Dedifferentiated amniotic fluid mesenchymal stem cell (primary cell): ENCODE measurements at regions not wholly inside any gene's neighbourhood (a gene's known extent, or its start where the extent isn't known, plus 50 kb on each side); places are given as distances from the start of the nearest gene placed in this dataset.
A peak's percentile ranks its signal among the peaks of the same experiment; 100 is the strongest.

Experiments
- DNase-seq: peaks from one replicate; pipeline ENCODE4 v3.0.0-alpha.2; 2016; ENCODE audit errors: extremely low spot score

DNA sequence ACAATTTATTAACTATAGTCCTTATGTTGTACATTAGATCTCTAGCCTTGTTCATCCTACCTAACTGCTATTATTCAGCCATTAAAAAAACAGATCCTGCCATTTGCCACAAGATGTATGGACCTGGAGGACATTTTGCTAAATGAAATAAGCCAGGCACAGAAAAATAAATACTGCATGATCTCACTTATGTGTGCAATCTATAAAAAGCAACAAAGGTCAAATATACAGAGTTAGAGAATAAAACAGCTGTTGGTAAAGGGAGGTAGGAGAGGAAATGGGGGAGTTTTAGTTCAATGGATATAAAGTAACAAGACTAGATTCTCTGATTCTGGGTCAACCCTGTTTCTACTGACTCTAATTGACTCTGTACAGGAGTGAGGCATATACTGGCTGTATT is 103.3 kb upstream of the FAM9C start:
- DNase-seq = no peak

DNA sequence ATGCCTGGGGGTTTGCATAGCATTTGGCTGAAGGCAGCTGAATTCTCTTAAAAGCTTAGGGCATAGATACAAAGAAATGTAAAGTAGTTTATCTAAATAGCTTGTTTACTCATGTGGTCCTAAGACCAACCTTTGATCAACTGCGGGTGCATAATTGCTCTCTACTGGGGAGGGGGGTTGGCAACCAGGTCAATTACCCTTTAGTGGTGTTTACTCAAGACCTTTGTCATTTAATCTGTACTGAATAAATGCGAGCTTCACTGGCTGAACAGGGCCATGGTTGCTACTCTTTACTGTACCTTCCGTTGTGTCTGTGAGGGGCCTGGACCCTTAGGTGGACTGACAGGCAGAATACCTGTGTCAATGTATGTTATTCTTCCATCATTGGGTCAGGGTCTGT is 102.7 kb upstream of the FAM9C start:
- no peak for DNase-seq

DNA sequence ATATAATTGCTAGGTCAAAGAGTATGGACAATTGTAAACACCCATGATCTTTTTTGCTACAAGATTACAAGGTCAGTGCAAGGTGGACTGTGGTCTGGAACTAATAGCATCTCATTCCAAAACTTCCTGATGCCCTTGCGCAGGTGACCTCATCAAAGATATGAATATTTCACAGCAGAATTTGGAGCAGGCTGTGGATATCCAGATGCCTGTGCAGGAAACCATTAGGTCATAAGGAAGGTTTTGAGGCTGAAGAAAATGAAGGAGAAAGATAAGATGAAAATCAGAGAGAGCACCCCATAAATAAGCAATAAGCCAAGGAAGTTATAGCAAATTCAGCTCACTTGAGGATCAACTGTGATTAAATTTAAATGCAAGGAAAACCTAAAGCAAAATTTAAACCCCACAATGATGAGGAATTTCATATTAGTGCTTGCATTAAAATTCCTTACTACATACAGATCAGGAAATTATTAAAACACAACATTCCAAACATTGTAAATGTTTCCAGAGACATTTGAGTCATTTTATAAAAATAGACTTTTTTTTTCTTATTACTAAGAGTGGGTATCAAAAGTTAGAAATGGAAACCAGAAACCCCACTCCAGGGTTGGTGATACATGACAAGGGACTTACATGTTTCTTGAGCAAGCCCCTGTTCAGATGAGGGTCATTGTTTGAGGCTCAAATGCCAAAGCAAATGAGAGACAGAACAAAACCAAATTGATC is 100.7 kb upstream of the FAM9C start:
- no peak for DNase-seq

DNA sequence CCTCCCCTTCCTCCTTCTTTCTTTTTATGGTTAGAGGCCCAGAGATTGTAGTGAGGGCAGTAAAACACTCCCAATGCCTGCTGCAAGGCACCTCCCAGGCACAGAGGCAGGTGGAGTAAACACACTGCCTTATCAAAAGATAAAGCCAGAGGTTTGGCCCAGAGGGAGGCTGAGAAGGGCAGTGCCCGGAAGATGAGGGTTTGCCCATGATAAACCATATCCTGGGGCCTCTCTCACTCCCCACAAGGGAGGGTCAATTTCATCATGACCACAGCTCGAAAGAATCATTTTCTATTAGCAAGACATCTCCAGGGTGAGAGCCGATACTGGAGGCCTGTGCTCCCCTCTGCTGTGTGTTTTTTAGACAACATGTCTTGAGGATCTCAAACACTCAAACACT is 98.5 kb upstream of the FAM9C start:
- DNase-seq = no peak

DNA sequence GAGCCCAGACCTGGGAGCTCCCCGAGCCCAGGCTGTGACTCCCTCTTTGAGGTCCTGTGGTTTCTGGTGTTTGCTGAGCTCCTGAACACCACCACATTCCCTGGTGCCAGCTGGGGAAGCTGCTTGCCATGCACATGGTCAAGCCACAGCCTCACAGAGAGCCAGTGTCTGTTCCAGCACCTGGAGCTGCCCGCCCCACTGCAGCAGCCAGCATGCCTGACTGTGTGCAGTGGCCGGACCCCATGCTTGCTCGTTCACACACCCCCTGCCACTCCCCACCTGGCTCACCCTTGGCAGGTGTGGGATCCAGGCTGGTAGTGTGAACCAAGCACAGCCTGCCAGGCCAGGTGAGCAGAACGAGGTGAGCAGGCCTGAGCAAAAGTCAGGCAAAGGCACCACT is 95.6 kb upstream of the FAM9C start:
- no peak for DNase-seq

DNA sequence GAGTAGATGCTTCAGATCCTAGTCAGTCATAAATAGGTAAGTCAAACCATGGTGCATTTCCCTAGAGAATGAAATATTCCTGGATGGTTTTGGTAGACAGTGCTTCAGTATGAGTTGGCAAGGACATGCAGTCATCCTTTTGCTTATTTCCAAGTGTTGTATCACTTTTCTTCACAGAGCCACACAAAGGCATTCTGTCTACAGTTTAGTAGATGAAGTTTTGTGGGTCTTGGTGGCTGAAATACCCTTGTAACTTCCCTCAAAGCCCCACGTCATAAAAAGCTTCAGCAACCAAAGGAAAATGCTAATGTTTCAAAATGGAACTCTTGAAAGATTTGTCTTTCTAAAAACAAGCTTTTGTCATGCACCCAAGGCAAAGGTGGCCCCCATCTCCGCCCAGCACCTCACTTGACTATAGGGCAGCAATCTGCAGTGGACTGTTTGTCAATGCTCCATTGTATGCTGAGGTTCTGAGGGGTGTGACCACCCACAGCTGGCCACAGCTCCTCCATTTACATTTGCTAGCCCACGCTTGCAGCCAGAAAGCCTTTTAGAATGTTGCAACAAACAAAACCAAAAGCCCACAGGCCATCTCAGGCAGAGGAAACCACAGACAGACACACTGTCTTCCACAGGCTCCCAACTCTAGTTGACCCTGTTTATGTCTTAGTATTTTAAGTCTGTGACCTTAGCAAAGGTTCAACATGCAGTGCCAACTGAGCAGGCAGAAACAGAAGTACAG is 87.1 kb upstream of the FAM9C start:
- no peak for DNase-seq

DNA sequence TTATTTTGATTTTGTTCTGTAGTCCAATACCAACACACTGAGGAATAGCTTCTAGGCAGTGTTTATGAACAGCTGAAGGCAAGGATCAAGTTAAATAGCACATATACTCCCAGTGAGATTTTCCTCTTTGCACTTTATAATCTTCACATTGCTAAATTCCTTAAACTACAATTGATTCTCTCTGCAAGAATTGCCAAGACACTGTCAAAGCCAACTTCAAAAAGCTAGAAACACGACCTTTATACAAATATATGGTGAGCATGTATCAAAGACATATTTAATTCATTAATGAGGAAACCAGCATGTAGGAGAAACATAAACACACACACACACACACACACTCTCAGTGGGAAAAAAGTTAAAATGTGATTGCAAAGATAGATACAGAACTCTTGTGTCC is 86.4 kb upstream of the FAM9C start:
- no peak for DNase-seq

DNA sequence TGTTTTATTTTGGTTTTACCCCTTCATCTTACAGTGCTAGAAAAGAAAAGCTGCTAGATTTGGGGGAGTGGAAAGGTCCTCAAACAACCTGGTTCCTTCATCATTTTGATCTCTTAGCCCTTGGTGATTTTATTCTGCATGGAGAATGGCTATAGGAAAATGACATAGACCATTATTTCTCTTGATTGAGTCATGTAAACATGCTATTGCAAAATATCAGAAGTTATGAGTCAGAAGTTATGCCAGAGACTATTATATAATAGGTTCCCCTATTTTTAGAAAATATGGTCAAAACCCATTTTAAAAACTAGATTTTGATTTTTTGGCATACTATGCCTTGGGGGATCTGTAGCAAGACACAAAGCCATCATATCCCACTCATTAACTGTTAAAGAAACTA is 83.7 kb upstream of the FAM9C start:
- DNase-seq = peak; percentile 64

DNA sequence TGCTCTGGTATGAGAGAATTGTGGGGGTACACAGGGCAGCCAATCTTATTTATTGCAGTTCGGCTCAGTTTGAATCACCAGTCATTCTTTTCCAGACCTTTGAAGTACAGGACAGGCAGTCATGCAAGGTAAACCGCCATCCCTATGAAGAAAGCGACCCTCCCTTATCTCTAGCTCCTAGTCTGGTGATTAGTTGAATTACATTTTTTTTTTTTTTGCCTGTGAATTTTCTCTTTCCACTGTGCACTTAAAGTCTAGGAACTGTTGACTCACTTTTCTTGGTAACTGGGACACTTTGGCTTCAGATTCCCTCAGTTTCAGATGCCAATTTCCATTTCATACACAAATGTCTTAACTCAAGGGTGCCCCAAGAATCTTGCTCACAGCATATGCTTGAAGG is 82.4 kb upstream of the FAM9C start:
- no peak for DNase-seq

DNA sequence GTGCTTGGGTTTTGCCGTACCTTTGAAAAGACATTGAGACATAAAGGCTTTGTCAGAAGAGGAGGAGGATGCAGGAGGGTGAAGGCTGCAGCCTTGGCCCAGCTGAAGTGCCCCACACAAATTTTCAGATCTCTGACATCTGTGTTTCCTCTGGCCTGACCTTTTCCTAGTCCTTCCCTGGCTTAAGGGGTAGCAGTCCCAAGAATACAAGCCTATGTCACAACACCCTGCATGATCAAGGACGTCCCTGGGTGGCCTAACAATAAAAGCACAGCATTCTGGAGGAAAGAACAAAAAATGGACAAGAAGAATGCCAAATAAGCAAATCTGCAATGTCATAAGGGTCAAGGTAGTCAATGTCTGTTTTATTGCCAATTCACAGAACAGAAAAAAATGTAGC is 80.8 kb upstream of the FAM9C start:
- no peak for DNase-seq

DNA sequence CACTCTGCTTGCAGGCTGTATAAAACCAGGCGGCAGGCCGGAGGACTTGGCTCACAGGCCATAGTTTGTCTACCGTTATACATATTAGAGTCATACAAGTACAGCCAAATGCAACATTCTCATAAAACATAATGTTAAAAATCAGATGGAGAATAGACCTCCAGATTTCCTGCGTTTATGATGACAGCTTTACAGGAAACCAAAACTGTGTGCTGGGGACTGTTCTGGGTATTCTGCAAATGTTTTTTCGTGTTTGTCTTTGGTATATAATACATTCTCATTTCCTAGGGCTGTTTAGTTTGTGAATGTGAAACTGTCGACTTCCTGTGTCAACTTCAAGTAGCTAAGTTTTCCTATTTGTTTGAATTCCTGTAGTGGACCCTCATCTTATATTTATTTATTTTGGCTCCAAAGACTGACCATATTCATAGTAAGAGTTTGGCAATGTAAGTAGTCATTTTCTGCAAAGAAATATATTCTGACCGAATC is 79.5 kb upstream of the FAM9C start:
- peak; percentile 44 for DNase-seq

DNA sequence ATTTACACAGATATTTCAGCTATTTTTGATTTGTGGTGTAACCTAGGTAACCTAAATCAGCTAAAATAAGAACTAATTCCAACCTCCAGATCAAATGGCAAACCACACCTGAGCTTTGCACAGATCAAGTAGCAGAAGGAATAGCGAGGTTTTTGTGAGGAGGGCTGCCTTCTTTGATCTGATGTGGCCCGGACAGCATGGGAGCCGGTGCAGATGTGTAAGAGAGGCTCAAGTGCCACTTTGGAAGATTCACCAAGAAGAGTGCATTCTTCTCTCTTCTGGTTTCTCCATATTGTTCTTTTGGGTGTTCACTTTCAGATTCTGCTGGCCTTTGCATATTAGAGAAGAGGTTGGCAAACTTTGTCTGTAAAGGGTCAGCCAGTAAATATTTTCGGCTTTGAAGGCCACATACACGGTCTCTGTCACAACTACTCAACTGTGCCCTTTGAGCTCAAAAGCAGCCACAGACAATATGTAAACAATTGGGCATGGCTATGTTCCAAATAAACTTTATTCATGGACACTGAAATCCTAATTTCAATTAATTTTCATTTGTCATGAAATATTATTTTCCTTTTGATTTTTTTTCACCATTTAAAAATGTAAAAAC is 78.9 kb upstream of the FAM9C start:
- DNase-seq = no peak

DNA sequence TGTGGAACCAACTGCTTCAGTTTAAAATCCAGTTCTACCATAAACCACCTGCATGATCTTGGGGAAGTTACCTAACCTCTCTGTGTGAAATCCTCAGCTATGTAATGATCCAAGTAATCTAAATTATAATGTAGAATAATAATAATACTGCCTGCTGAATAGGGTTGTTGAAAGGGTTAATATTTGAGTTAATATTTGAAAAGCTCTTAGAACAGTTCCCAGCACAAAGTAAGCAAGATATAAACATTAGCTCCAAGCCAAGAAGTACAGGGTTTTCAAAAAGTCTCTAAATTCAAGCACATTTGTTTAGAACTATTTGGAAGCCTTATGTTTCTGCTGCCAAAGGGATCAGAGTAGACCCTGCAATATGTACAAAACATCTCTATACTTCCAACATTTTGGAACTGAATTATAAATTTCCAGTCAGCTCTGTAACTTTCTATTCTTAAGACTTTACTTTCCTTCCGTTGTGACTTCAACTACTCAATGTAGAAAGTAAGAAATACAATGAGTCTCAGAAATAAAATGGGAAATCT is 76.7 kb upstream of the FAM9C start:
- no peak for DNase-seq

DNA sequence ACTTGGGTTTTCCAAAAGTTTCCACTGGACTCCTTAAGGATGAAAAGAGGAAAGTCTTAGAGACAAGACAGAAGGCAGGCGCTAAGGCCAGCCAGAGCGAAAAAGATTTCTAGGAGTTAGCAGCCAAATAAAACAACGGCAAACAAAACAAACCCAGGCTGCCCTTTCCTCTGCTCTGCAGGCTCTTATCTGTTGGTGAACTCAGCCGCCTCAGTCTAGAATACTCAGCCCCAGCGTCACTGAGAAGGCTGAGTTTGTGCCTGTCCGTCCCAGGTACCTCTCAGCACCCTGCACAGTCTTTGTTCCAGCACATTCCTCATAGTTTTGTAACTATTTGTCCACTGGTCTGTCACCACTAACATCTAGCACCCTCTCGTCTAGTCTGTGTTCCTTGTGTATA is 75.6 kb upstream of the FAM9C start:
- DNase-seq = no peak

DNA sequence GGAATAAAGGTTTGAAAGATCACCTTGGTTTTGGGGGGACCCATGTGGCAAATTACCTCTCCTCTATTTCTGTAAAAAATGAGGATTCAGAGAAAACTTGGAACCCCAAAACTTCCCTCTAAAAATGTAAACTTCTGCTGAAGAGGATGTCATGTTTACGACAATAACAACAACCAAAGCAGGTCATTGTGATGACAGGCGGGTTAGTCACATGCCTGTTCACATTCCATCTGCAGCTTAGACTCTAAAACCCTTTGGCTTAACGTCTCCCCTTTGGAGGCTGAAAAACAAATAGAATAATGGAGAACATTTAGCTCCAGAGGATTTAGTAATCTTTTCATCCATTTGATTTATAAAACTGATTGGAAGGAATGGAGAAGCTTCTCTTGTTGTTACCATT is 75.0 kb upstream of the FAM9C start:
- no peak for DNase-seq

DNA sequence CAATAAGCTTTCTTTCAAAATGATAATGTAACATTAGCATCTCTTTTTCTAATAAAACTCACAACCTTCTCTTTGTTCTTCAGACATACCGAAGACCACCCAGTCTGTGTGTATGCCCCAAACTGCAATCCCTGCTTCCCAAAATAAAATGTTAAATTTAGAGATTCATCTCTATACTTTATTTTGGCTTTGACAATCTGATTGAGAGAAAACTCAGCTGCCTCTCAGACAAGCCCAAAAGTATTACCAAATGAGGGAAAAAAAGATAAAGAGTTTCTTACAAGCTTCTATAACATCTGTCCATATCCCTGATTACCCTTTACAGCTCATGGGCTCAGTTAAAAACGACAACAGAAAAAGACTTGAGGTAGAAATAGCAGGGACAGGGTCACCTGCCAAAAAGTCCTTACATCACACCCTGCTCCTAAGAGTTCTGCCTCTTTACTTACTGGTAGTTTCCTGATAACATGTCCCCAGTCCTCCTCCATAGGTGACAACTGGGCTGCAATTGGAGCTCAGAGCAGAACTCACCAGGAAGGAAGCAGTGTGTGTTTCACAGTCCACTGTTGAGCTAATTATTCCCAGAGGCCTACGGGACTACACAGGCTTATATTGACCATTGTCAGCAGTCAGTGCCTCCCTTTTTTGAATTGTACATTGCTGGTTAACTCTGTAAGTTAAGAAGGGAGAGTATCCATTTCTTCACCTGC is 70.9 kb upstream of the FAM9C start:
- no peak for DNase-seq

DNA sequence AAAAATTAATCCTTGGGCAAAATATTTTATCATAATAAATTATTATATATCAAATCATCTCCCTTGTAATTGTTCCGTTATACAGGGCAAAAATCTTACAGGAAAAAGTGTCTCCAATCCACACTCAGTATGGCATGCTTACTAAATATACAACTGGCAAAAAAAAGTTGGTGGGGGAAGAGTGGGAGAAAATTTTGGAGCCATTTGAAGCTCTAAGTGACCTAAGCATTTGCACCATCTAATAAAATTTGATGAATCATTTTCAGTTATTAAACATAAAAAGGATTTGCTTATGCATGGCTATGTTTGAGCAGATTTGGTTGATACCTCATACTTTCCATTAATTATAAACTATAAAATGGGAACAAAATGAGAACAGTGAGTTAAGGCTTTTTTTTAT is 68.1 kb upstream of the FAM9C start:
- no peak for DNase-seq

DNA sequence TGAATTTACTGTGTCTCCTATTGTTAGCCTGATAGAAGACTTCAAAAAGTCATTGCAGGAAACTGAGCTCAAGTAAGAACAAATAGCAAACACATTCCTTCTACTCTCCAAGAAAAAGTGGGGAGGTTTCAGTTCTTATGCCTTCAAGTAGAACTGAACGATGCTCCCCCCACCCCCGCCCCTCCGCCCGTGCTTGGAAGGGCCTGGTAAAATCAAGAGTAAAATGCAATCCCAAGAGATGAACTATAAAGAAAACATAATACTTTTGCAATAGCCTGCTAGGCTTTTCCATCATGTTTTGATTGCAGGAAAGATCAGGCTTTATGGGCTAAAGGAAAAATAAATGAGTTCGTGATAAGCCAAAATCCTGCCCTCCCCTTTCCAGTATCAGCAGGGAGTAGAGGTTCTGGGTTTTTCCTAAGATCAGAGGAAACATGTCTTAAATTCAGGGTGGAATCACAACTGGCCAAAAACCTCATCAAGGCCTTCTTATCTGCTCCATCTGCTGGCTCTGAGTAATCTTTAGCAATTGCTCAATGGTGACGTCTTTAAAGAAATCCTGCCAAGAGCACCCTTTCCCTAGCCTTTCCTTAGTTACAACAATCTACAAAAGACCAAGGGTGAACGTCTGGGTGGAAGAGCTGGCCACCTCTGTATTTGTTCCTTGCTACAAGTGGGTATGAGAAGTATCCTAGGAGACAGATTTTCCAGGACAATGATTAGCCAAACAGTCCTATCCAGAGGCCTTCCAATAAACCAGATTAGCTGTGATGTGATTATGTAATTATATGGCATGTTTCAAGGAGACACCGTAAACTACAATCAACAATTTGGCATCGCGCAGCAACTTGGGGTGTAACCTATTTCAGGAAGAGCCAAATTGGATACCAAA is 66.3 kb upstream of the FAM9C start:
- DNase-seq = peak; percentile 89

DNA sequence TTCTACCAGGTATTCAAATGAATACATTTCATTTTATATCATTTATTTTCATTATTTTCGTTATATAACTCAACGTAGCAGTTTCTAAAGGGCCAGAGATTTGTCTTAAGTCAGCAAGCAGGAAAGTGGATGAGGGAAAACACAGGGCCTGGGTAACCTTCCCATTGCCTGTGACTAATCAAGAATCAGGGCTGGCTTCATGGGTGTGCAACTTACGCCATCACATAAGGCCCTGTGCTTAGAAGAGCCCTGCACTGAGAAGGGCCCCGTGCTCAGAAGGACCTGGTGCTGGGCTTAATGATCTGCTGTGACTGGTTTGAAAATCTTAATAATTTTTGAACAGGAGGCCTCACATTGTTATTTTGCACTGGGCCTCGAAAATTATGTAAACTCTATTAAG is 65.4 kb upstream of the FAM9C start:
- no peak for DNase-seq

DNA sequence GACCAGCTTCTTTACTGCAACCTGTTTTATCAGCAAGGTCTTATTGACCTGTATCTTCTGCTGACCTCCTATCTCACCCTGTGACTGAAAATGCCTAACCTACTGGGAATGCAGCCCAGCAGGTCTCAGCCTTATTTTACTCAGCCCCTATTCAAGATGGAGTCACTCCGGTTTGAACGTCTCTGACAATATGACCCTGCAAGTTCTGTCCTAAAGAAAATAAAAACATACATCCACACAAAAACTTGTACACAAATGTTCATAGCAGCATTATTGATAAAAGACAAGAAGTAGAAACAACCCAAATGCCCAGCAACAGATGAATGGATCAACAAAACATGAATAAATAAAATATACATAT is 59.5 kb upstream of the FAM9C start:
- no peak for DNase-seq

DNA sequence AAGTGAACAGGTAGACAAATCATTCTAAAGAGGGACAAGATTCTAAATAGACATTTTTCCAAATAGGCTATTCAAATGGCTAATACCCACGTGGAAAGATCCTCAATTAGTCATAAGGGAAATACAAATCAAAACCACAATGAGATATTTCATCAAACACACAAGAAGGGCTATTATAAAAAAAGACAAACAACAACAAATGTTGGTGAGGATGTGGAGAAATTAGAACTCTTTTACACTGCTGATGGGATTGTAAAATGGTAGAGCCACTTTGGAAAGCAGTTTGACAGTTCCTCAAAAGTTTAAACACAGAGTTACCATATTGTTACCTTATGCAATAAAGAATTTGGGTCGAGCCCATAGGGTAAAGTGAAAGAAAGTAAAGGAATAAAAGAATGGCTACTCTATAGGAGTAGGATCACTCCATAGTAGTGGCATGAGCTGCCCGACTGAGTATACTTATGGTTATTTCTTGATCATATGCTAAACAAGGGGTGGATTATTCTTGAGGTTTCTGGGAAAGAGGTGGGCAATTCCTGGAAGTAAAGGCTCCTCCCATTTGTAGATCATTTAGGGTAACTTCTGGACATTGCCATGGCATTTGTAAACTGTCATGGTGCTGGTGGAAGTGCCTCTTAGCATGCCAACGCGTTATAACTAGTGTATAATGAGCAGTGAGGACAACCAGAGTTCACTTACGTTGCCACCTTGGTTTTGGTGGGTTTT is 58.9 kb upstream of the FAM9C start:
- DNase-seq = no peak
